NB4 (cell line): ENCODE measurements at regions not wholly inside any gene's neighbourhood (a gene's known extent, or its start where the extent isn't known, plus 50 kb on each side); places are given as distances from the start of the nearest gene placed in this dataset.

Source experiments
- CTCF ChIP-seq: IDR thresholded peaks from one replicate; pipeline ENCODE4 v1.5.1; 2012; ENCODE audit warnings: low read depth, low read length
- MAX ChIP-seq: IDR thresholded peaks from 2 replicates; pipeline ENCODE4 v1.6.1; 2011; ENCODE audit warnings: low read depth, low read length

GRCh38 chr17:77303620-77304019, 162.9 kb downstream of the SEC14L1 start:
- no peak for TF ChIP-seq CTCF
- no peak for TF ChIP-seq MAX
